ENCODE measurements at regions not wholly inside any gene's neighbourhood (a gene's known extent, or its start where the extent isn't known, plus 50 kb on each side); places are given as distances from the start of the nearest gene placed in this dataset.

- TF ChIP-seq CTCF (IDR thresholded peaks at IDR 0.05), result no peak
- peak; percentile 48 for ATAC-seq
Observed at GRCh38 chr1:239840790-239841189, 250.9 kb upstream of the FMN2 start.

GRCh38 chr1:239841631-239842030 is 250.1 kb upstream of the FMN2 start:
- DNase-seq (no peak), ATAC-seq (peak; percentile 57)
- intact Hi-C loops (cut with DNase I), result no loop called here
- H3K4me3 ChIP-seq, result no peak overlapping the region
- TF ChIP-seq CTCF (IDR thresholded peaks at IDR 0.05), result no peak
- no peaks in the 10 kb centered on the region for H3K4me1 ChIP-seq
- H3K36me3 ChIP-seq, result no peaks in the 10 kb centered on the region
- H3K9me3 ChIP-seq, result no peaks in the 10 kb centered on the region
- no peak overlapping the region for H3K27ac ChIP-seq
- no peaks in the 10 kb centered on the region for H3K27me3 ChIP-seq

More at GRCh38 chr1:239840790-239841189, 250.9 kb upstream of the FMN2 start:
- no peak for DNase-seq
- H3K4me3 ChIP-seq, result no peak overlapping the region
- no peaks in the 10 kb centered on the region for H3K27me3 ChIP-seq
- no peaks in the 10 kb centered on the region for H3K36me3 ChIP-seq
- H3K4me1 ChIP-seq, result no peaks in the 10 kb centered on the region
- no peaks in the 10 kb centered on the region for H3K9me3 ChIP-seq
- no peak overlapping the region for H3K27ac ChIP-seq
- intact Hi-C loops (cut with DNase I), result no loop called here

- DNase-seq, result no peak
- H3K27ac ChIP-seq, result no peak overlapping the region
- H3K9me3 ChIP-seq, result no peaks in the 10 kb centered on the region
- ATAC-seq, result no peak
- no peaks in the 10 kb centered on the region for H3K27me3 ChIP-seq
- no peak overlapping the region for H3K4me3 ChIP-seq
- no peaks in the 10 kb centered on the region for H3K4me1 ChIP-seq
- no peaks in the 10 kb centered on the region for H3K36me3 ChIP-seq
- intact Hi-C loops (cut with DNase I), result no loop called here
- TF ChIP-seq CTCF (IDR thresholded peaks at IDR 0.05), result no peak
Observed at GRCh38 chr1:239843541-239843940, 248.1 kb upstream of the FMN2 start.

GRCh38 chr1:239844833-239845232 is 246.8 kb upstream of the FMN2 start:
- ATAC-seq, result no peak
- no peak for DNase-seq
- intact Hi-C loops (cut with DNase I), result no loop called here
- H3K27ac ChIP-seq, result no peak overlapping the region
- H3K36me3 ChIP-seq, result no peaks in the 10 kb centered on the region
- no peaks in the 10 kb centered on the region for H3K27me3 ChIP-seq
- no peaks in the 10 kb centered on the region for H3K4me1 ChIP-seq
- H3K4me3 ChIP-seq, result no peak overlapping the region
- no peak for TF ChIP-seq CTCF (IDR thresholded peaks at IDR 0.05)
- H3K9me3 ChIP-seq, result no peaks in the 10 kb centered on the region

- ATAC-seq, result no peak
- Histone ChIP-seq H3K4me1 (no peaks in the 10 kb centered on the region), H3K27me3 (no peaks in the 10 kb centered on the region), H3K4me3 (no peak overlapping the region), H3K36me3 (no peaks in the 10 kb centered on the region), H3K9me3 (no peaks in the 10 kb centered on the region), H3K27ac (no peak overlapping the region)
- intact Hi-C loops (cut with DNase I), result no loop called here
- no peak for DNase-seq
- no peak for TF ChIP-seq CTCF (IDR thresholded peaks at IDR 0.05)
Observed at GRCh38 chr1:239854922-239855321, 236.8 kb upstream of the FMN2 start.

- no peak for ATAC-seq
- no peak for TF ChIP-seq CTCF (IDR thresholded peaks at IDR 0.05)
- intact Hi-C loops (cut with DNase I), result no loop called here
- no peaks in the 10 kb centered on the region for H3K9me3 ChIP-seq
- no peaks in the 10 kb centered on the region for H3K36me3 ChIP-seq
- H3K4me3 ChIP-seq, result no peak overlapping the region
- no peak for DNase-seq
- H3K27ac ChIP-seq, result no peak overlapping the region
- H3K27me3 ChIP-seq, result no peaks in the 10 kb centered on the region
- no peaks in the 10 kb centered on the region for H3K4me1 ChIP-seq
Observed at GRCh38 chr1:239856067-239856466, 235.6 kb upstream of the FMN2 start.

Data from upper lobe of right lung (tissue), 1 donor.